ENCODE measurements at regions not wholly inside any gene's neighbourhood (a gene's known extent, or its start where the extent isn't known, plus 50 kb on each side); places are given as distances from the start of the nearest gene placed in this dataset.

- H3K4me1 ChIP-seq (ENCODE audit: control insufficient read depth in 1 of 2, insufficient read depth in 2 of 2, low read depth in 1 of 2, low read length in 1 of 2) = no peaks in the 10 kb centered on the region
- CTCF ChIA-PET = interaction anchor here (0.6 kb wide), 1 partner anchor 846 kb away, joined by 3 read pairs; no protein-coding TSS in a partner anchor
- no peak for DNase-seq
- H3F3A ChIP-seq (replicated peaks; ENCODE audit: insufficient read depth) = no peaks in the 10 kb centered on the region
- H4K20me1 ChIP-seq (ENCODE audit: insufficient read depth) = no peaks in the 10 kb centered on the region
- H2AFZ ChIP-seq (ENCODE audit: low read depth) = no peak overlapping the region
- TF ChIP-seq RAD21 (IDR thresholded peaks at IDR 0.05; ENCODE audit: low read length) (no peak), EZH2phosphoT487 (IDR thresholded peaks at IDR 0.05; ENCODE audit: borderline replicate concordance, low read depth) (no peak), POLR2AphosphoS5 (IDR thresholded peaks at IDR 0.05; ENCODE audit: low read depth, low read length) (no peak), YY1 (IDR thresholded peaks at IDR 0.05; ENCODE audit: low read depth) (no peak), TCF12 (IDR thresholded peaks at IDR 0.05) (no peak), FOXJ3 (CRISPR knock-in tag; IDR thresholded peaks at IDR 0.05) (no peak), TAF1 (IDR thresholded peaks at IDR 0.05; ENCODE audit: borderline replicate concordance, low read depth, low read length) (no peak), MEF2A (IDR thresholded peaks at IDR 0.05; ENCODE audit: borderline replicate concordance, low read depth) (no peak), MXI1 (IDR thresholded peaks at IDR 0.05; ENCODE audit: low read depth, low read length) (no peak), JUND (IDR thresholded peaks at IDR 0.05) (no peak)
- no peaks in the 10 kb centered on the region for H3K79me2 ChIP-seq (ENCODE audit: insufficient read depth)
- H3K9me2 ChIP-seq = no peaks in the 10 kb centered on the region
- WGBS (ENCODE audit: low lambda C conversion rate) = 13% methylated on average over 2 of the region's 2 CpGs
- H3K36me3 ChIP-seq (replicated peaks in 1 of 2; ENCODE audit: control insufficient read depth in 1 of 2, insufficient read depth in 2 of 2, low read length in 1 of 2) = no peaks in the 10 kb centered on the region
- no peaks in the 10 kb centered on the region for H3K27me3 ChIP-seq (ENCODE audit: insufficient read depth)
- no peak overlapping the region for H3K27ac ChIP-seq (ENCODE audit: low read depth in 2 of 2, low read length in 1 of 2)
- H3K4me3 ChIP-seq (ENCODE audit: low read depth in 2 of 2, low read length in 1 of 2) = no peak overlapping the region
- POLR2A ChIA-PET = no interaction called here
- H3K9ac ChIP-seq = no peak overlapping the region
- peaks cover 13% of the 10 kb centered on the region; the same call in 1 of the 2 replicates for H3K9me3 ChIP-seq
- no peak overlapping the region for H3K4me2 ChIP-seq
These were observed 172.5 kb upstream of the TRIM24 start for GRCh38 chr7:138287549-138287948.

- ChIA-PET POLR2A (no interaction called here), CTCF (no interaction called here)
- no peaks in the 10 kb centered on the region for H3K9me2 ChIP-seq
- H3K9me3 ChIP-seq = peaks cover 8% of the 10 kb centered on the region; the same call in 1 of the 2 replicates
- TF ChIP-seq NRF1 (IDR thresholded peaks at IDR 0.05; ENCODE audit: low read depth, low read length) (no peak), JUND (IDR thresholded peaks at IDR 0.05) (no peak), RXRA (IDR thresholded peaks at IDR 0.05; ENCODE audit: borderline replicate concordance, low read depth) (no peak)
- H3K27ac ChIP-seq (ENCODE audit: low read depth in 2 of 2, low read length in 1 of 2) = no peak overlapping the region
- no peak overlapping the region for H2AFZ ChIP-seq (ENCODE audit: low read depth)
- H3K36me3 ChIP-seq (replicated peaks in 1 of 2; ENCODE audit: control insufficient read depth in 1 of 2, insufficient read depth in 2 of 2, low read length in 1 of 2) = no peaks in the 10 kb centered on the region
- no peak for DNase-seq
- H3K79me2 ChIP-seq (ENCODE audit: insufficient read depth) = no peaks in the 10 kb centered on the region
- H3K27me3 ChIP-seq (ENCODE audit: insufficient read depth) = no peaks in the 10 kb centered on the region
- H4K20me1 ChIP-seq (ENCODE audit: insufficient read depth) = no peaks in the 10 kb centered on the region
- H3K4me2 ChIP-seq = no peak overlapping the region
- no peaks in the 10 kb centered on the region for H3K4me1 ChIP-seq (ENCODE audit: control insufficient read depth in 1 of 2, insufficient read depth in 2 of 2, low read depth in 1 of 2, low read length in 1 of 2)
- no peak overlapping the region for H3K4me3 ChIP-seq (ENCODE audit: low read depth in 2 of 2, low read length in 1 of 2)
- H3K9ac ChIP-seq = no peak overlapping the region
- no peaks in the 10 kb centered on the region for H3F3A ChIP-seq (replicated peaks; ENCODE audit: insufficient read depth)
These were observed 171.0 kb upstream of the TRIM24 start for GRCh38 chr7:138289082-138289481.

- no peak overlapping the region for H3K27ac ChIP-seq (ENCODE audit: low read depth in 2 of 2, low read length in 1 of 2)
- H3F3A ChIP-seq (replicated peaks; ENCODE audit: insufficient read depth) = no peaks in the 10 kb centered on the region
- no peaks in the 10 kb centered on the region for H4K20me1 ChIP-seq (ENCODE audit: insufficient read depth)
- no peaks in the 10 kb centered on the region for H3K4me1 ChIP-seq (ENCODE audit: control insufficient read depth in 1 of 2, insufficient read depth in 2 of 2, low read depth in 1 of 2, low read length in 1 of 2)
- peaks cover 8% of the 10 kb centered on the region; the same call in 1 of the 2 replicates for H3K9me3 ChIP-seq
- H3K36me3 ChIP-seq (replicated peaks in 1 of 2; ENCODE audit: control insufficient read depth in 1 of 2, insufficient read depth in 2 of 2, low read length in 1 of 2) = no peaks in the 10 kb centered on the region
- no peaks in the 10 kb centered on the region for H3K27me3 ChIP-seq (ENCODE audit: insufficient read depth)
- H3K9ac ChIP-seq = no peak overlapping the region
- ChIA-PET CTCF (no interaction called here), POLR2A (no interaction called here)
- H3K79me2 ChIP-seq (ENCODE audit: insufficient read depth) = no peaks in the 10 kb centered on the region
- no peak overlapping the region for H2AFZ ChIP-seq (ENCODE audit: low read depth)
- H3K4me3 ChIP-seq (ENCODE audit: low read depth in 2 of 2, low read length in 1 of 2) = no peak overlapping the region
- TF ChIP-seq FOSL2 (IDR thresholded peaks at IDR 0.05; ENCODE audit: borderline replicate concordance, low read depth) (no peak), SIN3A (IDR thresholded peaks at IDR 0.05; ENCODE audit: borderline replicate concordance, low read depth, low read length) (no peak), TCF12 (IDR thresholded peaks at IDR 0.05) (no peak), YY1 (IDR thresholded peaks at IDR 0.05; ENCODE audit: low read depth) (no peak), MXI1 (IDR thresholded peaks at IDR 0.05; ENCODE audit: low read depth, low read length) (no peak), CHD2 (IDR thresholded peaks at IDR 0.05; ENCODE audit: low read length, partially characterized antibody) (no peak), FOXJ3 (CRISPR knock-in tag; IDR thresholded peaks at IDR 0.05) (no peak)
- 22% methylated on average over 2 of the region's 2 CpGs for WGBS (ENCODE audit: low lambda C conversion rate)
- H3K4me2 ChIP-seq = no peak overlapping the region
- H3K9me2 ChIP-seq = no peaks in the 10 kb centered on the region
- DNase-seq = no peak
These were observed 170.2 kb upstream of the TRIM24 start for GRCh38 chr7:138289864-138290263.

Measured in SK-N-SH (cell line).